Prostate gland (tissue), 2 donors: ENCODE measurements at regions not wholly inside any gene's neighbourhood (a gene's known extent, or its start where the extent isn't known, plus 50 kb on each side); places are given as distances from the start of the nearest gene placed in this dataset.

ENCODE experiments used
- CTCF ChIP-seq, 4 experiments: fragments of 200-600 bp in 2 of 4; fragments of 450-650 bp in 2 of 4; sonication (generic) in 2 of 4; IDR thresholded peaks; 1 replicate in 3 of 4; 2 replicates in 1 of 4; pipeline ENCODE4 v1.5.1; 2016 to 2019; ENCODE audit warnings: antibody characterized with exemption in 4 of 4, mild to moderate bottlenecking in 2 of 4, moderate library complexity in 2 of 4
- POLR2A ChIP-seq: fragments of 450-650 bp; IDR thresholded peaks from one replicate; pipeline ENCODE4 v1.6.1; 2016; ENCODE audit warnings: antibody characterized with exemption, mild to moderate bottlenecking
- POLR2AphosphoS5 ChIP-seq: sonication (generic); formaldehyde crosslinking; IDR thresholded peaks from one replicate; pipeline ENCODE4 v1.6.1; 2017; ENCODE audit warnings: antibody characterized with exemption

- TF ChIP-seq POLR2A = no peak
- peak in 3 of 4 experiments; percentile 28 to 37 (median 35) for TF ChIP-seq CTCF (IDR thresholded peaks at IDR 0.05)
- no peak for TF ChIP-seq POLR2AphosphoS5
Measured at GRCh38 chr14:21868442-21869046, 194.9 kb upstream of the OR4E1 start.
